Epidermal melanocyte (primary cell): ENCODE measurements at regions not wholly inside any gene's neighbourhood (a gene's known extent, or its start where the extent isn't known, plus 50 kb on each side); places are given as distances from the start of the nearest gene placed in this dataset.

ENCODE experiments used
- DNase-seq: peaks from one replicate; pipeline ENCODE4 v3.0.0; 2011; ENCODE audit warnings: low spot score; ENCODE audit not compliant: insufficient read length

DNA sequence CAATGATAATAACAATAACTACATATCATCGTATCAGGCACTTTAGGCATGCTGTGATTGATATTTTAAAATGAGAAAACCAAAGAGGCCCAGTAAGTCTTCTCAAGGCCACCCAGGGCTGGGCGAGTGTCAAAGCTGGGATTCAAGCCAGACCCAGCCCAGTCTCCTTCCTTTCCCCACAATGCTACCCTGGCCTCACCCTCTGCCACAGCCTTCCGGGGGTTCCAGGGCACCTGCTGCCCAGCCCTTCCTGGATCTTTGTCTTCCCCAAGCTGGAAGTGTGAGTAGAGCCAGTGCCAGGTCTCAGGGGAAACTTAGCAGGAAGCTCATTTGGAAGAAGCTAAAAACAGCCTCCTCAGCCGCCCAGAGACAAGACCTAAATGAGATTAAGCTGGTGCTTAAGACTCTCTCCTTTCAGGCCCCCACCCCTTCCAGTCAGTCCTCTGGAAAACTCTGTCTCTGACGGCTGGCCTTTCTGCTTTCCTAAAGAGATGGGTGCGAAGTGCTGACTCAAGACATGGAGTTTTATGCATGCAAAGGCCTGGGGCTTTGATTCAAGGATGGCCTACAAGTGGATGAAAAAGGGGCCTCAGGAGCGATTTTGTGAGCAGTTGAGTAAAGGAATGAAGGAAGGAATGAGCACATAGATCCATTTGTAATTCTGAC, 184.2 kb downstream of the KCNA5 start:
- no peak for DNase-seq

DNA sequence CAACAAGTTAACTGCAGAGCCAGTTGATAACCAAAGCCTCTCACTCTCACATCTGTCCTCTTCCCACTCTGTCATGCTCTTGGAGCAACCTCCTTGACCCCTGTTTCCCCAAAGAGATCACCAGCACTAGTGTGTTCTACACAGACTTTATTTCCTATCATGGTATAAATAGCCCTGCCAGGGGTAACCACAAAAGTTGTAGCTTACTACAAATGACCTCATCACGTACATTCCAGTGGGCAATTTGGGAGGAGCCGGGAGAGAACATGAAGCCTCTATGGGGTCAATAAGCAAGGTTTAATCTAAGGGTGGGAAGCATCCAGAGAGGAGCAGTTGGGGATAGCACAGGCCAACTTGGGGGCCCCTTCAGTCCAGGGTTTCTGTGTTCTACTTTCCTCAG, 186.5 kb downstream of the KCNA5 start:
- no peak for DNase-seq

DNA sequence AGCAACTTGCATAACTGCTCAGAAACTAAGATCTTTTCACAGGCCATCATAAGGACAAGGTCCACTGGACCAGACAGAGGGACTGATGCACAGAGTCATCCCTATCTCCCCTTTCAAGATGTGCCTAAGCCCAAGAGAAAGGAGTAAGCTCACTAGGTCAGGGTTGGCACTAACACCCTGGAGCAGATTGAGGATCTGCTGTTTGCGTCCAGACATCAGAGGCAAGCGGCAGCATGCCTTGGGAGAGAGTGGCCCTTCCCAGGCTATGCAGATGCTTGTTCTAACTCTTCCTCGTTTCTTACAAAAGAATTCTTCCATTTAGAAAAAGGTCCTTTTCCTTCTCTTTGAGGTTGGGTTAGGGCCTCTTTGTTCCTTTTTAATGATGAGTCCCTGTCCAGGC, 187.2 kb downstream of the KCNA5 start:
- DNase-seq = no peak

DNA sequence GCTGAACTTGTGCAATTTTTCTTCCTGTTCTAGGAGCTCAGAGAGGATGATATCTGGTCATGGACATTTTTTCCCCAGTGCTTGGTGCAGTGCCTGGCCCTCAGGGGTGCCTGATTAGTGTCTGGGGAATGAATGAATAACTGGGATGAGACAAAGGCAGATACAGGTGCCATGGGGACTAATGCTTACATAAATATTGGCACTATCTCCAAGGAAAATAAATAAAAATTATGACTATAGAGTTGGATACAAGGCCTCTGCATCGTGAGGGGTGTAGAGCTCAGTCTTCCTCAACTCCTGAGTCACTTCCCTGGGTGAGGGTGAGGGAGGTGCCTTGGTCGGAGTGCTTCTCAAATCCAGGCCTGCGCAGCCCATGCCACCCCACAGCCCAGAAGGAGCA, 188.6 kb downstream of the KCNA5 start:
- no peak for DNase-seq

DNA sequence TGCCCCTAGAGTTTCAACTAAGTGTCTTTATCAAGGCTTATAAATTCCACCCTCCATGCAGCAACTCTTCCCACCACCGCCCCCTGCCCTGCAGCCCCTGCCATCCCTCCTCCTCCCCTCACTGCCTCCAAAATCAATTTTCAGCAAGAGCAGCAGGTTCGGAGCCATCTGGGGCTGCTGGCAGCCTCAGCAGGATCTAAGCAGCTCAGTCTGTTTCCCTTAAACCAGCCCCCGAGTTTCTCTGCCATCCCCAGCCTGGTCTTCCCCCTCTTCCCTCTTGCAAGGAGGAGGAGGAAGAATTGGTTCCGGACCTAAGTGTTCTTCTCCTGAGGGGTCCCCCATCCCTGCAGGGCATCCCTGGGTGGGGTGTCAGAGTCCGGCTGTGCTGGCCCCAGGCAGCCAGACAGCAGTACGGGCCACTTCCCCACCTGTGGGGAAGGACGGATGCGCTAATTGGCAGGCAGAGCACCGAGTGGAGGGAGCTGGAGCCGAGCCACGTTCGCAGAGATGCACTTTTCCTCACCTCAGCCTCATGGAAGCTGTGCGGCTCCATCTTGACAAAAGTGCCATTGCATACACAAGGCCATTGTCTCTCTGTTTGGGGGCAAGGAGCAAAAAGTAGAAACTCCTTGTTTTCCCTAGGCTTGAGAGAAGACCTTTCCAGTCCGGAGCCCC, 189.3 kb downstream of the KCNA5 start:
- no peak for DNase-seq

DNA sequence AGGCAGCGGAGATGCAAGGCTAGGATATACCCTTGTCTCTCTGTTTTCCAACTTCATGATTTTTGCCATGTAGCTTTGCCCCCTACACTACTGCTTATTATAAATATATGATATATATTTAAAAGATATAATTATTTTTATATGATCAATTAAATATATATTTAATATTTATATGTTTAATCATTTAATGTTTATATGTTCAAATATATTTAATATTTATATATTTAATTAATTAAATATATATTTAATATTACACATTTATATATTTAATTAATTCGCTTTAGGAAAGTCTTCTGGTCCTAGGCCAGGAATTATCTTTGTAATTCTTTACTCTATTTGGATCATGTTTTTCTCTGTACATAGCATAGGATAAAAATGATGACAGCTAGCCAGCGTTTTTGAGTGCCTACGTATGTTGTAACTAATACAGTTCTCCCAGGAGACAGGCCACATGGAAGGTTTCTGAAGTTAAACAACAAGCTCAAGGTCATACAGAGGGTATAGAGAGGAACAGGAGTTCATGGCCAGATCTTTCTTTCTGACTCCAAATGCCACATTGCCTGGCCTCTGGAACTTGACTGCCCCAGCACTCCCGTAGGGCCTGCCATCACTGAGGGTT, 192.5 kb downstream of the KCNA5 start:
- no peak for DNase-seq

DNA sequence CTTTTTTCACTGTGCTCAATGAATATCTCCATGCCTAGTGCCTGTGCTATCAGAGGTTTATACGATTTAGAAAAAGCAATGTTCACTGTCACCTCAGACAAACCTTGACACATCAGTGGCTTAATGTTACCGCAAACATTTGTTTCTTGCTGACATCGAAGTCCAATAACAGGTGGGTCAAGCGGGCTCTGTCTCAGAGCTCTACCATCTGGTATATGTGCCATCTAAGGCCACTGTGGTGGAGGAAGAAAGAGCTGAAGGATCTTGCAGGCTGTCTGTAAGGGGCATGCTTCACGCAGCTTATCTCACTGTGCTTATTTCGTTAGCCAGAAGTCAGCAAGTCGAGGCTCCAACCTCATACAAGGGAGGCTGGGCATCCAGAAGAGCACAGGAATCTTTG, 189.5 kb upstream of the NTF3 start:
- DNase-seq = no peak

DNA sequence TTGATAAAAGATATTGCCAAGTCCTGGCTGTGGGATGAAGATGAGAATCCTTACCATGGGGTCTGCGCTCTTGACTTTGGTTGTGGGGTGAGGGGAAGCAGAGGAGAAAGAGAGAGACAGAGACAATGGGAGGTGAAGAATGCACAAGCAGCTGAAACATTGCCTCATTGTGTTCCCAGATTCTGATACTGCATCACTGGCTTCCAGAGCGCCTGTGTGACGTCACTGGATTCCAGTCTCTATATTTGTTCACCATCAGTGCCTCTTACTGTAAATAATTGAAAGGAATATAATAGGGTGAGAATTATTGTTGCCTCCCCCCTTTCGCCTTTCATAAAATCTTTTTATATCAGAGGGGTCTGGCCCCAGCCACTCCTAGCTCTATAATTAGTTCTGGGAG, 188.9 kb upstream of the NTF3 start:
- no peak for DNase-seq

DNA sequence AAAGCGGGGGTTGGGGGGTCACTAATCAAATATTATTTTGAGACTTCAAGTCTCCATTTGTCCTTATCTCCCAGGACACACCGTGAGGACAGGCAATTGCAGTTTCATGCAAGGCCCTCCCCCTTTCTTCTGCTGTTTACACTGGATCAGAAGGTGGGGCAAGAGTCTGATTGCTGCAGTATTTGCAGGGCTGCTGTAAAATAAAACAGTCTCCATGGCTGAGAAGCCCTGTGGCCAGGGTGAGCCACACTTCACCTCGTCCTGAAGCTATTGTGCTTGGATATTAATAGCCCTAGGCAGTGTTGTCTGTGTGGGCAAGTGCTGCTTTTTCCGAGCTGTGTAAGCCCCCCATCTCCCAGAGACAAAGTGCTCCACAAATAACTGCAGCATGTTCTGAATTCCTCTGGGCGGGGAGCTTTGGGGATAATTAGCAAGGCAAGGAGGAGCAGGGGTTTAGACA, 187.4 kb upstream of the NTF3 start:
- no peak for DNase-seq

DNA sequence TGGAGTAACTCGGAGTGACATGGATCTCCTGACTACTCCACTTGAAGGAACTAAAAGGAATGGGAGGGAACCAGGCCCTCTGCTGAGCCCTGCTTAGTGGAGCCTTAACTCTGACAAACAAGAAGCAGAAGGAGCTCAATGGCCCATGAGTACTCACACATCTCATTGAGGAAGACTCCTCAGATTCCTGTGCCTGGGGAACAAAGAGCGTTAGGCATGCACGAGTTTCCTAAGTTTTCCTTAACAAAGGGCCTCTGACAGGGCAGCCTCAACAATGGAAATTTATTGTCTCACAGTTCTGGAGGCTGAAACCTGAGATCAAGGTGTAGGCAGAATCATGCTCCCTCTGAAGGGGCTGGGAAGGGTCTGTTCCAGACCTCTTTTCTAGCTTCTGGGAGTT, 185.7 kb upstream of the NTF3 start:
- DNase-seq = no peak

DNA sequence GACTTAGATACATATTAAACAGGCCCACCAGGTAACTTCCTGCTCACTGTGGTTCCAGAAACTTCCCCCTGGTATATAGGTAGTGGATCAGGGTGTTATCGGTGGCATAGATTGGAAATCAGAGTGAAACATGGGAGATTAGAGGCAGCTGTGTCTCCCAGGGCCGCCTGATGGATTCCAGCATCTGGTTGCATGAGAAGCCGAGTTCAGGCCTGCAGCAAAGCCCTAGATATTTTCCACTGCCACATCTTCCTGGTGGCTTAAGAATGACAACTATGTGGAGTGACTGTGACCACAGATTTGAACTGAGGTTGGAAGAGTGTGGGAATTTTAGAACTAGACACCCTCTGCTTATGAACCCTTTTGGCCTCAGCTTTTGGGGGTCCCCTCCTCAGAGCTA, 184.8 kb upstream of the NTF3 start:
- no peak for DNase-seq

DNA sequence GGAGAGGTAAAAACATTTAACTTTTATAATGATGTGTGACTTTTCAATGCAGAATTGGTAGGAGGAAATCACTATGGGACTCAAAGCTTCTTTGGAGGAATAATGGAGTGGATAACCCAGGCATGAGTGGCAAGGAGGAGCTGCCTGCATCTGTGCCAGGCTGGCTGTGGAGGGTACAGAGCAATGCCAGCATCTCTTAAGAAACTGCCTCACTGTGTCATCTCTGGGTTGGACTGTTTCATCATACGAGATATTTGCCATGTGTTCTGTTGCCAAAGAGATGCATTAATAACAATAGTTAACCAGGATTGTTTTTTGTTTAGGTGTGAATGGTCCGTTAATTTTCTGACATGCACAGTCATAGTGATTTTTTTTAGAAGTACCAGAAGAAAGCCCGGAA, 183.7 kb upstream of the NTF3 start:
- DNase-seq = no peak

DNA sequence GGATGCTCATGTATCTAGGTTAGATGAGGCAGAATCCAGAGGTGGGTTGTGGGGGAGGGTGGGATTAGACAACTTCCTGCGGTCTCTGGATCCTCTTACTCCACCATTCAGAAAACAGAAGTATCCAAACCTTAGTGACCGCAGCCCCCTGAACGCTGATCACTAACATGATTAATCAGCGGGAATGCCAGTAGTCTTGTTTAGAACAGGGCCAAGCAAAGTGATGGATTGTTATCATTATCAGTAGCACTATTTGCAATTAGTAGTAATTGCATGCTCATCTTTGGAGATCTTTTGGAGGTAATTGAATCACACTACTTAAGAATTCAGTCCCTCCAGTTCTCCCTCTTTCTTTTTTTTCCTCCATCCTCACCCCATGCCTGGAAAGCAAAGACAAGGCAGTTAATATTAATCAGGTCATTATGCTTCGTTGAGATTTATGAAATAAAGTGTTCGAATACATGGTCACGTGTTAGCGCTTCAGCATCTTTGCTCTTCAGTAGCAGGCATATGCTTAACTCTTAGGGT, 182.8 kb upstream of the NTF3 start:
- no peak for DNase-seq

DNA sequence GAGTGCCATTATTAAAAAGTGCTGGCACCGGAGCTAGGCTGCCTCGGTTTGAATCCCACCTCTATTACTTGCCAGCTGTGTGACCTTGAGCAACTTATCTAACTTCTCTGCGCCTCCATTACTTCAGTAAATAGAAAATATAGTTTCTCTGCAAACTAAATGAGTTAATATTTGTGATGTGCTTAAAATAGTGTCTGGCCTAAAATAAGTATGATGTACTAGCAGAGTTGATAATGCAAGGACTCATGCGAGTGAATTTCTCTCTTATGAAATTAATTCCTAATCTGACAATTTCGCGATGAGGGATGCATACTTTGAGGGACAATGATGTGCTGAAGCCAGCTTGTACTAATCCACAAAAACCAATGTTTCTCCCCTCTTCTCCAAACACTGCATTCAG, 180.8 kb upstream of the NTF3 start:
- no peak for DNase-seq

DNA sequence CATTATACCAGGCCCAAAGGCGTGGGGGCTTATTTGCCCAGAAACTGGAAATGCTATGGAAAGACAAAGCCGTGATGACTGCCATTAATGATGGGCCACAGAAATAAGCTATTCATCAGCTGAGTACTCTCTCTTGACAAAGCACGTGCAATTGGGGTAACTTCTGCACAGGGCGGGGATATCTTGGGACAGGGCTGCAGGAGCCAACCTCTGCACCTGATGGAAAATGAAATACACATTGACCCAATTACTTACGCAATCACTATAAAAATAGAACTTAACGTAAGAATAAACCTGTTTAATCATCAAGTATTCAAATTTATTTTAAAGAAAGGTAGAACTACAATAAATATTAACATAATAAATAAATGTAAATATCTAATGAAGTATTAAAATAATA, 180.1 kb upstream of the NTF3 start:
- no peak for DNase-seq

DNA sequence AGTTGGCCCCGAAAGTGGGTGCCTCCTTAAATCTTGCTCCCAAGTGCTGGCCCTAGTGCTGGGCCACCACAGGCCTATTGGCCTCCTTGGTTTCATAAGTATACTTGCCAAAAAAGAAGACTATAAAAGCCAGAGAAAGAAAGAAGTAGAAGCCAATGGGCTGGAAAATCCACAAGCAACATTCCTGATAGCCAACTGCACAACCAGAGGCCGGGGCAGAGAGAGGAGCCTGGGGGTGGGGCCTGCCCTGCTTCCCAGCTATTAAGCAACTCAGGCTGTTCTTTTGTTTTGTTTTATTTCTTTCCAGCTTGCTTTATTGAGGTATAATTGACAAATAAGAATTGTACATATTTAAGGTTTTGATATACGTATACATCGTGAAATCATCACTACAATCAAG, 177.2 kb upstream of the NTF3 start:
- DNase-seq = no peak

DNA sequence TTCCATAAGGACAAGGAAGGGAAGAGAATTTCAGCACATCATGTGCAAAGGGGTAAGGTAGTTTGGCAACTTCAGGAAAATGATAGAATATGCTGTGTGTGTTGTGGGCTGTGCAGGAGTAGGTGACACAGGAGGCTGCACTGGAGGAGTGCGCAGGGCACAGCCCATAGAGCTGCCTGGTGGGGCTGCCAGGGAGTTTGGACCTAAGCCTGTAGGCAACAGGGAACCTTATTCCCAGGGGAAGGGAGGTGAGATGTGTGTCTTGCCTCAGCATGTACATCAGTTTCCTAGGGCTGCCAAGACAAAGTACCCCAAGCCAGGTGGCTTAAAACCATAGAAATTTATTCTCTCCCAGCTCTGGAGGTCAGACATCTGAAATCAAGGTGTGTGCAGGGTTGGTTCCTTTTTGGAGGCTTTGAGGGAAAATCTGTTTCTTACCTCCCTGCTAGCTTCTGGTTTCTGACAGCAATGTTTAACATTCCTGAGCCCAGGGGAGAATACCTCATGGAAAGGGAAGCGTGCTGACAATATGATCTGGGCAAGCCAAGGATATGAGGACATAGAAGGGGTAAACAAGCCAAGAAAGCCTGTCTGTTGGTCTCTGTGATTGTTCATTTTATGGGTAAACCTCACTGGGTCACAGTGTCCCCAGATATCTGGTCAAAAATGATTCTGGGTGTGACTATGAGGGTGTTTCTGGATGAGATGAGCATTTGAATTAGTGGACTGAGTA, 174.0 kb upstream of the NTF3 start:
- DNase-seq = no peak

DNA sequence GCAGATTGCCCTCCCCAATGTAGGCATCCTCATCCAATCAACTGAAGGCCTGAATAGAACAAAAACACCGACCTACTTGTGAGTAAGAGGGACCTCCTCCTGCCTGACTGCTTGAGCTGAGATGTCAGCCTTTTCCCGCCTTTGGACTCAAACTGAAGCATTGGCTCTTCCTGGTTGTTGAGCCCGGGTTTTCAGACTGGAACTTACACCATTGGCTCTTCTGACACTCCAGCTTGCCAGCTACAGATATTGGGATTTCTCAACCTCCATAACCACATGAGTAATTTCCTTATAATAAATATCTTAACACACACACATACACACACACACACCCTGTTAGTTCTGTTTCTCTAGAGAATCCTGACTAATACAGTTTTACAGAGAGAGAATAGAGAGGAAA, 173.4 kb upstream of the NTF3 start:
- DNase-seq = no peak

DNA sequence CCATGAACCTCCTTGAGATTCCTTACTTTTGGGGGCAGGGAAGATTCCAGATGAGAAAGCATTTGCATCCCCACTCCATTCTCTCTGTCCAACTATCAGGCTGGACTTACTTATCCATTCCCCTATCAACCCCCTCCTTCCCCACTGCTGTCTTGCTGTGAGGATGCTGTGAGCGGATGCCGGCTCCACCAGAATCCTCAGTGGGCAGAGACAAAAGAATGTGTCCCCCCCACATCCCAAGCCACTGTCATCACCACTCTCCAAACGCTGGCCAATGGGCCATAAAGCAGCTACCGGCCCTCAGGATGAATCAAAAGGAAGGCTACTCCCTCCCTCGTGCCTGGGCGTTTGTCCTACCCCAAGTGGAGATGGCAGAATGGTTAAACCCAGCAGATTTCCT, 173.0 kb upstream of the NTF3 start:
- no peak for DNase-seq

DNA sequence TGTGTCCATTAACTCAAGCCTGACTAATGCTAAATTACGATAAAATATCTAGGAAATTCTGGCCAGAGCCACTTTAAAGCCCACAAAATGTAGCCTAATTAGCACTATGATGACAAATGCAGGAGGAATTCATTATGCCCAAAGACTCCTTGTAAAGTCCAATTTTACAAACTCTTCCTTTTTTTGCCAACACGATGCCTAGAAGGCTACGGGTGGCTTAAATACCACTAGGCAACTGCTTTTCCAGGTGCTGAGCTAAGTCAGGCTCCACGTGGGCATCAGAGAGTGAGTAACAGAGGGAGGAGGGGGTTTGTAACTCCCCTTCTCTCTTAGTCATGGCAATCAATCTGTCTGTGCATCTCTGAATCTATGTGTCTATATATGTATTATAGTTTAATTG, 172.4 kb upstream of the NTF3 start:
- DNase-seq = no peak

DNA sequence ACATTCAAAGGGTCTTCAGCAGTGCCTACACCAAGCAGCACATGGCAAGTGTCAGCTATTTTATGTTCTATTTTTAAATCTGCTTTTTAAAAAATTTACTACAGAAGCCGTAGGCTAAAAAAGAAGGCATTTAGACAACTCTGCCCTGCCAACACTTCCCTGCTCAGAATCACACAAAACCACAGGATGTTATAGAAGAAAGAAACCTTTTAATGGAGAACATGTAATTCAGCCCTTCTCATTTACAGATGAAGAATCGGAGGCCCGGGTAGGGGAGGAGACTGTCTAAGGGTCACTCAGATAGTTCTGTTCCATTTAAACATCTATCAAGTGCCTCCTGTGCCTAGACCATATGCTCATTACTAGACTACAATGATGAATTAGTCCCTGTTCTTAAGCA, 171.8 kb upstream of the NTF3 start:
- peak; percentile 73 for DNase-seq

DNA sequence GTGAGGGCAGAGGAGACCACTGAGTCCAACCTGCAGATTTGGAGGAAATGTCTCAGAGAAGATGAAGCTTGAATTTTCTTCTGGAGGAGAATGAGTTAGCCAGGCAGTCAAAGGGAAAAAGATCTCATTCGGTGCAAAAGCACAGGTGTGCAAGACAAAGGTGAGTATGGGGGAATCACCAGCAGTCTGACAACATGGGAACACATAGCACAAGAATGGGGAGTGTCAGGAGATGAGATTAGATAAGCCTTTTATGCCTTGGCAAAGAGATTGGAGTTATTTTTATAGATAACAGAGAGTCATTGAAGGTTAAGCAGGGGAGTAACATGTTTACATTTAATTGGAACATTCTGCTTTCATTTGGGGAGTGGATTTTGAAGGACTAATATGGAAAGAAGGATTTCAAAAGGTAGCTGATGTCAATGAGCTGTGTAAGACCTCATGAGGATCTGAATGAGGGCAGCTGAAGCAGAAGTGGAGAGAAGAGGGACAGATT, 171.3 kb upstream of the NTF3 start:
- no peak for DNase-seq
